K562 (cell line): ENCODE measurements at regions not wholly inside any gene's neighbourhood (a gene's known extent, or its start where the extent isn't known, plus 50 kb on each side); places are given as distances from the start of the nearest gene placed in this dataset.
A peak's percentile ranks its signal among the peaks of the same experiment; 100 is the strongest.
"Not testable (repeated sequence)": the region's sequence is repeated elsewhere in the genome, so short reads cannot be mapped to it uniquely, and the experiment has no call there.

Source experiments
- ATF4 ChIP-seq: fragments of 450-650 bp; formaldehyde crosslinking; IDR thresholded peaks from 2 replicates; pipeline ENCODE4 v1.4.0; 2022; ENCODE audit warnings: mild to moderate bottlenecking, moderate library complexity
- CBFA2T3 ChIP-seq: fragments of 450-650 bp; IDR thresholded peaks from 2 replicates; pipeline ENCODE4 v1.6.1; 2017
- DIDO1 ChIP-seq: fragments of 450-650 bp; IDR thresholded peaks from 2 replicates; pipeline ENCODE4 v1.6.1; 2016; ENCODE audit warnings: low read depth, missing biosample characterization, missing genetic modification characterization
- DMBX1 ChIP-seq: fragments of 250-450 bp; sonication (Bioruptor Pico); IDR thresholded peaks from 2 replicates; pipeline ENCODE4 v1.8.0; 2022; ENCODE audit warnings: inconsistent platforms, mild to moderate bottlenecking, moderate library complexity, borderline replicate concordance
- DPF2 ChIP-seq: fragments of 450-650 bp; IDR thresholded peaks from 2 replicates; pipeline ENCODE4 v1.6.1; 2016
- ELK3 ChIP-seq: fragments of 450-650 bp; formaldehyde crosslinking; IDR thresholded peaks from 2 replicates; pipeline ENCODE4 v1.4.0; 2020; ENCODE audit warnings: mild to moderate bottlenecking
- FOXM1 ChIP-seq, 2 experiments: fragments of 450-650 bp in 1 of 2; sonication (generic) in 1 of 2; formaldehyde crosslinking in 1 of 2; IDR thresholded peaks; 2 replicates each; pipeline versions ENCODE4 v1.6.1 to v1.9.0; 2017 to 2022; ENCODE audit warnings: low read depth in 2 of 2, mild to moderate bottlenecking in 2 of 2, missing genetic modification reagents in 1 of 2, moderate library complexity in 1 of 2
- ILK ChIP-seq: fragments of 450-650 bp; IDR thresholded peaks from 2 replicates; pipeline ENCODE4 v1.6.1; 2016; ENCODE audit warnings: missing genetic modification characterization, low read depth, mild to moderate bottlenecking, missing compliant biosample characterization, moderate library complexity, borderline replicate concordance
- KDM1A ChIP-seq, 2 experiments: fragments of 450-650 bp; IDR thresholded peaks; 2 replicates each; pipeline ENCODE4 v1.6.1; 2016; ENCODE audit warnings: mild to moderate bottlenecking in 2 of 2
- SMARCC2 ChIP-seq: fragments of 450-650 bp; IDR thresholded peaks from 2 replicates; pipeline ENCODE4 v1.6.1; 2017; ENCODE audit warnings: antibody characterized with exemption, moderate library complexity, mild to moderate bottlenecking, low read depth
- TAL1 ChIP-seq: fragments of 450-650 bp; IDR thresholded peaks from 2 replicates; pipeline ENCODE4 v1.6.1; 2016; ENCODE audit warnings: mild to moderate bottlenecking
- TRIM24 ChIP-seq, 2 experiments: fragments of 450-650 bp; IDR thresholded peaks; 2 replicates each; pipeline ENCODE4 v1.6.1; 2016
- ZBTB40 ChIP-seq, 2 experiments: fragments of 450-650 bp in 1 of 2; sonication (generic) in 1 of 2; formaldehyde crosslinking in 1 of 2; IDR thresholded peaks; 2 replicates each; pipeline versions ENCODE4 v1.7.1 to v1.9.0; 2016 to 2022; ENCODE audit warnings: inconsistent platforms in 1 of 2, mild to moderate bottlenecking in 1 of 2, missing genetic modification reagents in 1 of 2
- ZNF561 ChIP-seq: fragments of 450-650 bp; formaldehyde crosslinking; conservative IDR thresholded peaks from 2 replicates; pipeline ENCODE4 v1.4.0; 2020; ENCODE audit warnings: mild to moderate bottlenecking, moderate library complexity
- ZNF707 ChIP-seq: fragments of 250-450 bp; sonication (Bioruptor Pico); conservative IDR thresholded peaks from 2 replicates; pipeline ENCODE4 v1.8.0; 2022; ENCODE audit warnings: inconsistent platforms, mild to moderate bottlenecking, moderate library complexity

- 0 out of 2 replicates have a peak, but pooled peaks have one; percentile 40 for TF ChIP-seq ELK3 (CRISPR knock-in tag)
- peak; percentile 34; the same call in 1 of the 2 replicates for TF ChIP-seq FOXM1 (IDR thresholded peaks at IDR 0.05; ENCODE audit: low read depth)
- TF ChIP-seq FOXM1 (CRISPR knock-in tag; IDR thresholded peaks at IDR 0.05; ENCODE audit: low read depth); ZBTB40 (CRISPR knock-in tag; IDR thresholded peaks at IDR 0.05): not testable (repeated sequence)
- peak; percentile 84 for TF ChIP-seq TAL1
- TF ChIP-seq DIDO1 (tag) = 0 out of 2 replicates have a peak, but pooled peaks have one; percentile 42
- peak; percentile 88 for TF ChIP-seq CBFA2T3
- 0 out of 2 replicates have a peak, but pooled peaks have one; percentile 24 for TF ChIP-seq SMARCC2
- TF ChIP-seq KDM1A (IDR thresholded peaks at IDR 0.05) = peak; percentile 65 to 77
- TF ChIP-seq ZNF561 (CRISPR knock-in tag) = 0 out of 2 replicates have a peak, but pooled peaks have one; percentile 15
- TF ChIP-seq DPF2 = peak; percentile 50; the same call in 1 of the 2 replicates
- TF ChIP-seq DMBX1 (CRISPR knock-in tag) = peak; percentile 96
- peak; percentile 36 to 59; a peak in 1 of 4 replicates for TF ChIP-seq TRIM24 (IDR thresholded peaks at IDR 0.05)
- peak; percentile 72 for TF ChIP-seq ATF4 (CRISPR knock-in tag)
- TF ChIP-seq ZBTB40 (IDR thresholded peaks at IDR 0.05) = 0 out of 2 replicates have a peak, but pooled peaks have one; percentile 32
- peak; percentile 73 for TF ChIP-seq ZNF707 (CRISPR knock-in tag)
- peak; percentile 39; the same call in 1 of the 2 replicates for TF ChIP-seq ILK (tag)
Observed at GRCh38 chr6:27775138-27775795, 136.9 kb downstream of the OR2B2 start (continued).
